Right kidney (tissue), 1 donor: ENCODE measurements at regions not wholly inside any gene's neighbourhood (a gene's known extent, or its start where the extent isn't known, plus 50 kb on each side); places are given as distances from the start of the nearest gene placed in this dataset.

Source experiments
- DNase-seq: peaks from one replicate; pipeline ENCODE4 v3.0.0-alpha.2; 2016

GRCh38 chr6:181049-181654 lies 111.1 kb upstream of the DUSP22 start:
- no peak for DNase-seq

- DNase-seq, result no peak
Observed at GRCh38 chr6:183668-184067, 108.6 kb upstream of the DUSP22 start.

- DNase-seq, result no peak
Observed at GRCh38 chr6:184161-184700, 108.1 kb upstream of the DUSP22 start.

GRCh38 chr6:186340-186965 lies 105.8 kb upstream of the DUSP22 start:
- no peak for DNase-seq

GRCh38 chr6:187210-187861 lies 105.0 kb upstream of the DUSP22 start:
- DNase-seq, result no peak

- DNase-seq, result peak; percentile 60
Observed at GRCh38 chr6:188821-189655, 103.2 kb upstream of the DUSP22 start.

GRCh38 chr6:189676-190075 lies 102.6 kb upstream of the DUSP22 start:
- DNase-seq, result no peak

GRCh38 chr6:190596-191395 lies 101.5 kb upstream of the DUSP22 start:
- no peak for DNase-seq

GRCh38 chr6:191487-192312 lies 100.6 kb upstream of the DUSP22 start:
- no peak for DNase-seq

GRCh38 chr6:192313-192664 lies 100.0 kb upstream of the DUSP22 start:
- no peak for DNase-seq

- no peak for DNase-seq
Observed at GRCh38 chr6:193180-193579, 99.1 kb upstream of the DUSP22 start.

GRCh38 chr6:193773-194310 lies 98.4 kb upstream of the DUSP22 start:
- DNase-seq, result no peak

- no peak for DNase-seq
Observed at GRCh38 chr6:195861-196360, 96.4 kb upstream of the DUSP22 start.

- DNase-seq, result no peak
Observed at GRCh38 chr6:196543-196942, 95.7 kb upstream of the DUSP22 start.

GRCh38 chr6:203661-204060 lies 88.6 kb upstream of the DUSP22 start:
- DNase-seq, result no peak

- no peak for DNase-seq
Observed at GRCh38 chr6:206264-206663, 86.0 kb upstream of the DUSP22 start.

GRCh38 chr6:208364-208763 lies 83.9 kb upstream of the DUSP22 start:
- DNase-seq, result no peak

- DNase-seq, result no peak
Observed at GRCh38 chr6:208938-209337, 83.3 kb upstream of the DUSP22 start.

GRCh38 chr6:209432-210103 lies 82.7 kb upstream of the DUSP22 start:
- no peak for DNase-seq

GRCh38 chr6:210104-210456 lies 82.2 kb upstream of the DUSP22 start:
- DNase-seq, result no peak
